ENCODE measurements at regions not wholly inside any gene's neighbourhood (a gene's known extent, or its start where the extent isn't known, plus 50 kb on each side); places are given as distances from the start of the nearest gene placed in this dataset.

DNA sequence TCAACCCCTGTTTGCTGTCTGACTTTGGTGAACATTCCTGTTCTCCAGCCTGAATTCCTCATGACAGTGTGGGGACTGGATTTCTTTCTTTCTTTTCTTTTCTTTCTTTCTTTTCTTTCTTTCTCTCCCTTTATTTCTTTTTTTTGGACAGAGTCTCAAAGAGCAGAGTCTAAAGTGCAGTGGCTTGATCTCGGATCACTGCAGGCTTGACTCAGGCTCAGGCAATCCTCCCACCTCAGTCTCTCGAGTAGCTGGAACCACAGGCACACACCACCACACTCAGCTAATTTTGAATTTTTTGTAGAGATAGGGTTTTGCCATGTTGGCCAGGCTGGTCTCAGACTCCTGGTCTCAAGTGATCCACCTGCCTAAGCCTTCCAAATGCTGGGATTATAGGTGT, 63.1 kb downstream of the RPUSD4 start:
- no peak for TF ChIP-seq POLR2A (IDR thresholded peaks at IDR 0.05; ENCODE audit: low read length)
- TF ChIP-seq GATA1 (IDR thresholded peaks at IDR 0.05; ENCODE audit: low read depth, low read length) = no peak

Data from erythroblast (primary cell).